ENCODE measurements at regions not wholly inside any gene's neighbourhood (a gene's known extent, or its start where the extent isn't known, plus 50 kb on each side); places are given as distances from the start of the nearest gene placed in this dataset.
A peak's percentile ranks its signal among the peaks of the same experiment; 100 is the strongest.

GRCh38 chr3:21938267-21938681, 187.3 kb upstream of the ZNF385D start:
- ChIA-PET CTCF (ENCODE audit: low intra/inter-chr PET ratio) (no interaction called here), POLR2A (no interaction called here)
- no peak overlapping the region for H3K27ac ChIP-seq (ENCODE audit: extremely low read depth, low read depth, low read length)
- no peaks in the 10 kb centered on the region for H3K36me3 ChIP-seq (ENCODE audit: control insufficient read depth, insufficient read depth, low read length)
- H4K20me1 ChIP-seq (replicated peaks; ENCODE audit: control insufficient read depth, insufficient read depth, low read length) = no peaks in the 10 kb centered on the region
- BruUV-seq (replicated peaks) = no TSS peak
- H2AFZ ChIP-seq (ENCODE audit: low read depth, low read length) = no peak overlapping the region
- no peak overlapping the region for H3K4me3 ChIP-seq
- in situ Hi-C loops (cut with MboI) (no loop called here), intact Hi-C loops (cut with micrococcal nuclease) (no loop called here)
- no peak for FAIRE-seq
- H3K4me2 ChIP-seq (ENCODE audit: insufficient read depth, low read length) = no peak overlapping the region
- DNase-seq (ENCODE audit: extremely low read depth in 1 of 4, low spot score in 3 of 4) = no peak
- H3K9me1 ChIP-seq (ENCODE audit: control insufficient read depth, insufficient read depth, low read length) = no peaks in the 10 kb centered on the region
- H3K4me1 ChIP-seq (replicated peaks in 1 of 2; ENCODE audit: control insufficient read depth in 2 of 2, insufficient read depth in 2 of 2, low read length in 2 of 2) = no peaks in the 10 kb centered on the region
- TF ChIP-seq CCNT2 (IDR thresholded peaks at IDR 0.05; ENCODE audit: borderline replicate concordance, extremely low read depth, insufficient read length, low read depth, low read length) (no peak), GABPB2 (CRISPR knock-in tag; conservative IDR thresholded peaks at IDR 0.05) (no peak), RUNX1 (IDR thresholded peaks at IDR 0.05; ENCODE audit: low read depth) (no peak), POLR3A (IDR thresholded peaks at IDR 0.05; ENCODE audit: borderline replicate concordance, extremely low read depth, insufficient read depth, insufficient read length) (no peak), BCOR (IDR thresholded peaks at IDR 0.05) (no peak), MAFF (IDR thresholded peaks at IDR 0.05; ENCODE audit: low read length) (no peak)
- peaks cover 1% of the 10 kb centered on the region; the same call in 1 of the 2 replicates for H3K9me3 ChIP-seq (replicated peaks; ENCODE audit: control insufficient read depth, insufficient read depth, low read depth, low read length)
- no peak for ATAC-seq
- no peaks in the 10 kb centered on the region for H3K27me3 ChIP-seq (ENCODE audit: control insufficient read depth in 2 of 2, insufficient read depth in 2 of 2, low read length in 2 of 2)
- H3K79me2 ChIP-seq (ENCODE audit: control insufficient read depth, insufficient read depth, low read length) = no peaks in the 10 kb centered on the region
- H3K9ac ChIP-seq (ENCODE audit: insufficient read depth in 1 of 2, low read depth in 2 of 2, low read length in 2 of 2) = no peak overlapping the region
- 1% methylated on average over 5 of the region's 5 CpGs for WGBS (ENCODE audit: insufficient coverage, low coverage, missing lambda C conversion rate)

DNA sequence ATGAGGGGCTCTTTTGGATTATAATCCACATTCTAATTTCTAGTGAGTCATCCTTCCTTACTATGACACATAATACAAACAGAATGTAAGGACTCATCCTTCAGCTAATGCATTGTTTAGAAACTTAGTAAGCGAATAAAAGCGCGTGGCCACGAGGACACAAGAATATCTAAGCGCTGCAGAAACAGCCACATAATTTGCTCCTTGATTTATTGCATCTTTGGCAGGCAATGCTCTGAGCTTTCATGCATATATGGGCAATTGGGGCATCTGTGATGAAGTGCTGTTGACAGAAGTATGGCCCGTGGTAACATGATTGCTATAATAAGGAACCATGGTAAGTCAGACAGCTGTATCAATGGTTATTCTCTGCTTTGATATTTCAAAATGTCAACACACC, 191.3 kb upstream of the ZNF385D start:
- H3K36me3 ChIP-seq (ENCODE audit: control insufficient read depth, insufficient read depth, low read length) = no peaks in the 10 kb centered on the region
- no peak overlapping the region for H3K9ac ChIP-seq (ENCODE audit: insufficient read depth in 1 of 2, low read depth in 2 of 2, low read length in 2 of 2)
- no peaks in the 10 kb centered on the region for H3K27me3 ChIP-seq (ENCODE audit: control insufficient read depth in 2 of 2, insufficient read depth in 2 of 2, low read length in 2 of 2)
- no peak overlapping the region for H3K4me3 ChIP-seq
- 0% methylated on average over 6 of the region's 6 CpGs for WGBS (ENCODE audit: insufficient coverage, low coverage, missing lambda C conversion rate)
- no peak overlapping the region for H3K4me2 ChIP-seq (ENCODE audit: insufficient read depth, low read length)
- no peak overlapping the region for H2AFZ ChIP-seq (ENCODE audit: low read depth, low read length)
- no peaks in the 10 kb centered on the region for H3K9me1 ChIP-seq (ENCODE audit: control insufficient read depth, insufficient read depth, low read length)
- TF ChIP-seq TCFL5 (CRISPR knock-in tag; conservative IDR thresholded peaks at IDR 0.05) (no peak), MAFF (IDR thresholded peaks at IDR 0.05; ENCODE audit: low read length) (no peak), MEF2A (IDR thresholded peaks at IDR 0.05; ENCODE audit: control insufficient read depth, low read depth, low read length) (no peak)
- FAIRE-seq = peak; percentile 48
- H3K4me1 ChIP-seq (replicated peaks in 1 of 2; ENCODE audit: control insufficient read depth in 2 of 2, insufficient read depth in 2 of 2, low read length in 2 of 2) = no peaks in the 10 kb centered on the region
- no TSS peak for BruUV-seq (replicated peaks)
- no peaks in the 10 kb centered on the region; the same call in none of the 2 replicates for H3K9me3 ChIP-seq (replicated peaks; ENCODE audit: control insufficient read depth, insufficient read depth, low read depth, low read length)
- H3K27ac ChIP-seq (ENCODE audit: extremely low read depth, low read depth, low read length) = no peak overlapping the region
- in situ Hi-C loops (cut with MboI) = no loop called here
- ChIA-PET CTCF (ENCODE audit: low intra/inter-chr PET ratio) (no interaction called here), POLR2A (no interaction called here)
- DNase-seq (ENCODE audit: extremely low read depth in 1 of 4, low spot score in 3 of 4) = no peak
- no peak for ATAC-seq
- intact Hi-C loops (cut with micrococcal nuclease) = no loop called here
- no peaks in the 10 kb centered on the region for H3K79me2 ChIP-seq (ENCODE audit: control insufficient read depth, insufficient read depth, low read length)
- no peaks in the 10 kb centered on the region for H4K20me1 ChIP-seq (replicated peaks; ENCODE audit: control insufficient read depth, insufficient read depth, low read length)
